HCT116 (cell line): ENCODE measurements at regions not wholly inside any gene's neighbourhood (a gene's known extent, or its start where the extent isn't known, plus 50 kb on each side); places are given as distances from the start of the nearest gene placed in this dataset.

Source experiments
- ATAC-seq: fragments of 200-7000 bp; cut with Tn5 transposase; 2 replicates; pipeline ENCODE4 v1.9.1; 2020; ENCODE audit warnings: mild to moderate bottlenecking, moderate library complexity
- BruUV-seq: library from RNA; stranded (reverse); fragments of 400-500 nt; replicated peaks from 2 replicates; lab custom pipeline; 2021; lab: Mats Ljungman, UMichigan
- CTCF ChIA-PET: fragments of 300-600 bp; sonication (Branson Sonifier 250); formaldehyde crosslinking; loops from one replicate; lab custom pipeline; 2021; ENCODE audit warnings: antibody characterized with exemption; lab: Charles Lee
- POLR2A ChIA-PET: fragments of 300-600, 350-600 bp; sonication (Branson Sonifier 250); formaldehyde crosslinking; loops from one replicate; lab custom pipeline; 2021; ENCODE audit warnings: antibody characterized with exemption; lab: Charles Lee
- RAD21 ChIA-PET, 2 experiments: fragments of 300-600 bp; sonication (Branson Sonifier 250); formaldehyde crosslinking; loops; one replicate each; lab custom pipeline; 2023; ENCODE audit warnings: low total read pairs in 2 of 2; ENCODE audit not compliant: uncharacterized antibody in 2 of 2, unreplicated experiment in 2 of 2, low non-redundant PET in 1 of 2; lab: Charles Lee
- DNase-seq: peaks from one replicate; pipeline ENCODE4 v3.0.0-alpha.2; 2010; ENCODE audit warnings: low read depth, low spot score
- H2AFZ ChIP-seq: fragments of 200-600 bp; shearing (Covaris generic), sonication (generic); 2 replicates; pipeline ENCODE4 v1.6.1; 2017; ENCODE audit warnings: low read depth, mixed run types, mixed read lengths, antibody characterized with exemption, low read length; ENCODE audit not compliant: poor library complexity, severe bottlenecking
- H3K27ac ChIP-seq: 2 replicates; pipeline ENCODE4 v1.5.1; 2012; ENCODE audit warnings: low read depth, low read length
- H3K27me3 ChIP-seq: fragments of 200-600 bp; sonication (generic); 2 replicates; pipeline ENCODE4 v1.6.1; 2016; ENCODE audit warnings: mixed run types, low read length, mixed read lengths; ENCODE audit not compliant: insufficient read depth
- H3K36me3 ChIP-seq, 2 experiments: fragments of 200-500 bp in 1 of 2; fragments of 200-600 bp in 1 of 2; sonication (Bioruptor generic) in 1 of 2; sonication (generic) in 1 of 2; 2 replicates each; pipeline versions ENCODE4 v1.5.1 to v1.6.1; 2014 to 2016; ENCODE audit warnings: low read length in 2 of 2, inconsistent platforms in 1 of 2, mixed read lengths in 1 of 2, mixed run types in 1 of 2; ENCODE audit not compliant: insufficient read depth in 2 of 2, control insufficient read depth in 1 of 2
- H3K4me1 ChIP-seq, 2 experiments: fragments of 200-600 bp in 1 of 2; sonication (generic) in 1 of 2; 2 replicates each; pipeline versions ENCODE4 v1.5.1 to v1.6.1; 2012 to 2017; ENCODE audit warnings: low read length in 2 of 2, inconsistent platforms in 1 of 2, mild to moderate bottlenecking in 1 of 2, mixed read lengths in 1 of 2, mixed run types in 1 of 2, moderate library complexity in 1 of 2; ENCODE audit not compliant: insufficient read depth in 2 of 2, control insufficient read depth in 1 of 2
- H3K4me2 ChIP-seq: fragments of 200-600 bp; sonication (generic); 2 replicates; pipeline ENCODE4 v1.6.1; 2017; ENCODE audit warnings: mixed run types, low read length, mixed read lengths
- H3K4me3 ChIP-seq, 2 experiments: fragments of 200-600 bp in 1 of 2; sonication (generic) in 1 of 2; replicated peaks in 1 of 2; 2 replicates each; pipeline ENCODE4 v1.5.1; 2011 to 2016; ENCODE audit warnings: low read length in 2 of 2, control low read depth in 1 of 2, low read depth in 1 of 2, mild to moderate bottlenecking in 1 of 2, mixed read lengths in 1 of 2, mixed run types in 1 of 2
- H3K79me2 ChIP-seq: fragments of 200-600 bp; sonication (generic); 2 replicates; pipeline ENCODE4 v1.6.1; 2017; ENCODE audit warnings: mild to moderate bottlenecking, mixed run types, low read length, moderate library complexity, mixed read lengths; ENCODE audit not compliant: insufficient read depth
- H3K9ac ChIP-seq: fragments of 200-600 bp; sonication (generic); 2 replicates; pipeline ENCODE4 v1.6.1; 2016; ENCODE audit warnings: low read length, mixed read lengths
- H3K9me2 ChIP-seq: fragments of 200-600 bp; sonication (generic), shearing (Covaris generic); 2 replicates; pipeline ENCODE4 v1.6.1; 2017; ENCODE audit warnings: mixed run types, mild to moderate bottlenecking, moderate library complexity; ENCODE audit not compliant: insufficient read depth
- H3K9me3 ChIP-seq, 2 experiments: fragments of 200-500 bp in 1 of 2; fragments of 200-600 bp in 1 of 2; sonication (Bioruptor generic) in 1 of 2; sonication (generic) in 1 of 2; 2 replicates each; pipeline ENCODE4 v1.6.1; 2014 to 2017; ENCODE audit warnings: low read length in 2 of 2, mixed read lengths in 2 of 2, inconsistent platforms in 1 of 2, low read depth in 1 of 2, mild to moderate bottlenecking in 1 of 2, mixed run types in 1 of 2, moderate library complexity in 1 of 2; ENCODE audit not compliant: control insufficient read depth in 1 of 2, insufficient read depth in 1 of 2
- H4K20me1 ChIP-seq: fragments of 200-600 bp; sonication (generic), shearing (Covaris generic); 2 replicates; pipeline ENCODE4 v1.6.1; 2017; ENCODE audit warnings: mixed run types, mild to moderate bottlenecking, moderate library complexity; ENCODE audit not compliant: insufficient read depth
- CBX3 ChIP-seq: IDR thresholded peaks from 2 replicates; pipeline ENCODE4 v1.6.1; 2012; ENCODE audit warnings: low read depth
- CEBPB ChIP-seq: IDR thresholded peaks from 2 replicates; pipeline ENCODE4 v1.6.1; 2012; ENCODE audit warnings: low read depth
- EGR1 ChIP-seq: IDR thresholded peaks from 2 replicates; pipeline ENCODE4 v1.6.1; 2012; ENCODE audit warnings: low read depth
- JUND ChIP-seq: IDR thresholded peaks from 2 replicates; pipeline ENCODE4 v1.6.1; 2012
- TCF7L2 ChIP-seq: IDR thresholded peaks from 2 replicates; pipeline ENCODE4 v1.7.0; 2011; ENCODE audit warnings: borderline replicate concordance, inconsistent platforms; ENCODE audit not compliant: insufficient read depth, insufficient read length; ENCODE audit errors: extremely low read depth
- ZFX ChIP-seq: fragments of 450-650 bp; IDR thresholded peaks from 2 replicates; pipeline ENCODE4 v1.6.1; 2017
- ZNF274 ChIP-seq: fragments of 200-500 bp; sonication (Bioruptor generic); IDR thresholded peaks from 2 replicates; pipeline ENCODE4 v1.6.1; 2014; ENCODE audit warnings: mild to moderate bottlenecking, low read depth, low read length, inconsistent platforms
- intact Hi-C: fragments of 100-400 bp; cut with micrococcal nuclease; formaldehyde crosslinking; loops from 2 replicates; pipeline ENCODE4 v1.10.0; 2022
- TF ChIP-seq, protein P1 (sequence below): IDR thresholded peaks from 2 replicates; pipeline ENCODE4 v1.6.1; 2012
- TF ChIP-seq, protein P2 (sequence below): IDR thresholded peaks from 2 replicates; pipeline ENCODE4 v1.6.1; 2012; ENCODE audit warnings: low read depth
- TF ChIP-seq, protein P3 (sequence below): IDR thresholded peaks from 2 replicates; pipeline ENCODE4 v1.6.1; 2012

DNA sequence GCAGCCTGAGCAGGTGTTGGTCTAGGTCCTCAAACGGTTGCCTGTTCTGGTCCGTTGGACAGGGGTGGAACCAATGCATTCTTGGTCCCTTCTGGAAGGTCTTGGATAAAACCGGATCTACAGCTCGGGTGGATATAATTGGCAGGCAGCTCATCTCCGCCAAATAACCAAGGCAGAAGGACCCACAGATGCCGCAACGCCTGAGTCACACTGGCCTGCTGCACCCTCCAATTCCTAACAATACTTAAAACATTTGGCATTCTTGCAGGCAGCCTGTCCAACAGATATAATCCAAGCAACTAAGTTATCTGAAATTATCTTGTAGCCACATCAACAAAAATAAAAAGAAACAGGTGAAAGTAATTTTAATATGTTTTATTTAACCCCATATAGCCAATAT is 59.0 kb upstream of the FGF14 start:
- no peak overlapping the region for H3K4me2 ChIP-seq
- H3K4me3 ChIP-seq, result no peak overlapping the region
- H3K27ac ChIP-seq, result no peak overlapping the region
- H3K9me2 ChIP-seq, result no peaks in the 10 kb centered on the region
- no peaks in the 10 kb centered on the region for H3K9me3 ChIP-seq
- ChIA-PET POLR2A (no interaction called here), CTCF (no interaction called here), RAD21 (no interaction called here)
- no peak overlapping the region for H2AFZ ChIP-seq
- H3K79me2 ChIP-seq, result no peaks in the 10 kb centered on the region
- H3K36me3 ChIP-seq, result no peaks in the 10 kb centered on the region
- ATAC-seq, result no peak
- no peak overlapping the region for H3K9ac ChIP-seq
- peaks cover 0 to 6% of the 10 kb centered on the region in 2 experiments; a peak in 1 of 4 replicates for H3K4me1 ChIP-seq
- BruUV-seq, result no TSS peak
- intact Hi-C loops, result no loop called here
- no peak for DNase-seq
- no peak for TF ChIP-seq ZFX
- TF ChIP-seq, protein P1, sequence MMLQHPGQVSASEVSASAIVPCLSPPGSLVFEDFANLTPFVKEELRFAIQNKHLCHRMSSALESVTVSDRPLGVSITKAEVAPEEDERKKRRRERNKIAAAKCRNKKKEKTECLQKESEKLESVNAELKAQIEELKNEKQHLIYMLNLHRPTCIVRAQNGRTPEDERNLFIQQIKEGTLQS, result no peak
- TF ChIP-seq EGR1, result no peak
- TF ChIP-seq, protein P2, sequence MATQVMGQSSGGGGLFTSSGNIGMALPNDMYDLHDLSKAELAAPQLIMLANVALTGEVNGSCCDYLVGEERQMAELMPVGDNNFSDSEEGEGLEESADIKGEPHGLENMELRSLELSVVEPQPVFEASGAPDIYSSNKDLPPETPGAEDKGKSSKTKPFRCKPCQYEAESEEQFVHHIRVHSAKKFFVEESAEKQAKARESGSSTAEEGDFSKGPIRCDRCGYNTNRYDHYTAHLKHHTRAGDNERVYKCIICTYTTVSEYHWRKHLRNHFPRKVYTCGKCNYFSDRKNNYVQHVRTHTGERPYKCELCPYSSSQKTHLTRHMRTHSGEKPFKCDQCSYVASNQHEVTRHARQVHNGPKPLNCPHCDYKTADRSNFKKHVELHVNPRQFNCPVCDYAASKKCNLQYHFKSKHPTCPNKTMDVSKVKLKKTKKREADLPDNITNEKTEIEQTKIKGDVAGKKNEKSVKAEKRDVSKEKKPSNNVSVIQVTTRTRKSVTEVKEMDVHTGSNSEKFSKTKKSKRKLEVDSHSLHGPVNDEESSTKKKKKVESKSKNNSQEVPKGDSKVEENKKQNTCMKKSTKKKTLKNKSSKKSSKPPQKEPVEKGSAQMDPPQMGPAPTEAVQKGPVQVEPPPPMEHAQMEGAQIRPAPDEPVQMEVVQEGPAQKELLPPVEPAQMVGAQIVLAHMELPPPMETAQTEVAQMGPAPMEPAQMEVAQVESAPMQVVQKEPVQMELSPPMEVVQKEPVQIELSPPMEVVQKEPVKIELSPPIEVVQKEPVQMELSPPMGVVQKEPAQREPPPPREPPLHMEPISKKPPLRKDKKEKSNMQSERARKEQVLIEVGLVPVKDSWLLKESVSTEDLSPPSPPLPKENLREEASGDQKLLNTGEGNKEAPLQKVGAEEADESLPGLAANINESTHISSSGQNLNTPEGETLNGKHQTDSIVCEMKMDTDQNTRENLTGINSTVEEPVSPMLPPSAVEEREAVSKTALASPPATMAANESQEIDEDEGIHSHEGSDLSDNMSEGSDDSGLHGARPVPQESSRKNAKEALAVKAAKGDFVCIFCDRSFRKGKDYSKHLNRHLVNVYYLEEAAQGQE, result no peak
- TF ChIP-seq CEBPB, result no peak
- TF ChIP-seq JUND, result no peak
- no peak for TF ChIP-seq CBX3
- TF ChIP-seq, protein P3, sequence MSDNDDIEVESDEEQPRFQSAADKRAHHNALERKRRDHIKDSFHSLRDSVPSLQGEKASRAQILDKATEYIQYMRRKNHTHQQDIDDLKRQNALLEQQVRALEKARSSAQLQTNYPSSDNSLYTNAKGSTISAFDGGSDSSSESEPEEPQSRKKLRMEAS, result no peak
- TF ChIP-seq TCF7L2, result no peak
- no peak for TF ChIP-seq ZNF274
- no peaks in the 10 kb centered on the region for H4K20me1 ChIP-seq
- H3K27me3 ChIP-seq, result no peaks in the 10 kb centered on the region; the same call in 1 of the 2 replicates
